CD4-positive, alpha-beta T cell treated with Interleukin-4 for 1 hour (primary cell): ENCODE measurements at regions not wholly inside any gene's neighbourhood (a gene's known extent, or its start where the extent isn't known, plus 50 kb on each side); places are given as distances from the start of the nearest gene placed in this dataset.
"Not testable (repeated sequence)": the region's sequence is repeated elsewhere in the genome, so short reads cannot be mapped to it uniquely, and the experiment has no call there.

Source experiments
- DNase-seq, 2 donors: peaks; one replicate each; pipeline ENCODE4 v3.0.0-alpha.2; 2020 to 2022

DNA sequence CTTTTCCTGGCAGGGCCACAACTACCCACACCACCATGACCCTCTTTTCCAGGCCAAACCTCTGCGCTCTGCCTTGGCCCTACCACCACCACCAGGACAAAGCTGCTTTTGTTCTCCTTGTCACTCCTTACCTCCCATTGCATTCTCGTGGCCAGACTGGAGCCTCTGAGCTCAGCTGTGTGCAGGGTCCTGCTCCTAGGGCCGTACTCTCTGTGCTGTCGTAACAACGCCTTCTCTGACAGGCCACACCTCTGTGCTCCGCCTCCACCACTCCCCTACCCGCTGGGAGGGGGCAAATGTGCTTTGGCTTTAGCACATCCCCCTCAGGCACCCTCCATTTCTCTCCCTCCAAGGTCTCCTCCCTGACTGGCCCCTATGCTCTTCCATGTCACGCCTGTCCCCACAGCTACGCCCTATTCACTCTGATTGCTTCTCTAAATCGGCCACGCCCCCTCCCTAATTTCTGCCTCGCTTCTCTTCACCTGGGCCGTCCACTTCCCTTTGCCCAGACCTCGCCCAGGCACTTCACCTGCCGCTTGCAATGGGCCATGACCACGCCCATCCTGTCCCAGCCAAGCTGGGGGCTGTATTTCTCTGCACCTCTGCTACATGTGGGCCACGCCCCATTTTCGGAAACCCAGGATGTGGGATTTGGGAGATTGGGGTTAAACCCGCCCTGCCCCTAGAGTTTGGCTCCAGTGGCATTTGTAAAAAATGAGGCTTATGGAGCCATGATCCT is 472.3 kb downstream of the KLF12 start:
- no peak for DNase-seq

DNA sequence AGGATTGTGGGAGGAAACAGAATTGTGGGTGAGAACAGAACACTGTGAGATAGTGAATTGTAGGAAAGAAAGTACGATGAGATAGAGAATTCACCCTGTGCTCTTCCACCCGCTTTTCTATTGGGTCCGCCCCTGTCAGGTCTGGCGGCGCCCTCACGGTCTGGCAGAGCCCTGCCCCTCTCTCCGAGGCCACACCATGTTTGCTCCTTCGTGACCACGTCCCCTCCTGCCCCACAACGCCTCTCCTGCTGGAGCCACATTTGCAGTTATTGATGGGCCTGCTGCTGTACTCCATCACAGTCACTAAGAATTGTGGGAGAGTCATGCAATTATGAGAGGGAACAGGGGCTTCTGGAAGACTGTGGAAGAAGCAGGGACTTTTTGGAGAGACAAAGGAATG is 473.1 kb downstream of the KLF12 start:
- DNase-seq, result no peak

DNA sequence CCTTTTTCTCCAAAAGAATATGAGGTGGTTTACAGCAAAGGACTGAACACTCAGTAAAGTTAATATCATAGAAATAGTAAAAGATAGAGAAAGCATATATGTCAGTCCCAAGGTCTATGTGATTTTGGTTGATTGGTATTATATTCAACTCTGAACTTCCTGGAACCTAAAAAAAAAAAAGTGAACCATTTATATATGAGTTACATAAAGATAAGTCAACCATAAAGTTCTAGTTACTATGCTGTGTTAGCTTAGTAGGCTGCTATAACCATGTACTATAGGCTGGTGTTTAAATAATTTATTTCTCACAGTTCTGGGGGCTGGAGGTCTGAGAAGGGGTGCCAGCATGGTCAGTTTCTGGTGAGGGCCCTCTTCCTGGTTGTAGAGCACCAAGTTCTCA is 475.6 kb downstream of the KLF12 start:
- no peak for DNase-seq

DNA sequence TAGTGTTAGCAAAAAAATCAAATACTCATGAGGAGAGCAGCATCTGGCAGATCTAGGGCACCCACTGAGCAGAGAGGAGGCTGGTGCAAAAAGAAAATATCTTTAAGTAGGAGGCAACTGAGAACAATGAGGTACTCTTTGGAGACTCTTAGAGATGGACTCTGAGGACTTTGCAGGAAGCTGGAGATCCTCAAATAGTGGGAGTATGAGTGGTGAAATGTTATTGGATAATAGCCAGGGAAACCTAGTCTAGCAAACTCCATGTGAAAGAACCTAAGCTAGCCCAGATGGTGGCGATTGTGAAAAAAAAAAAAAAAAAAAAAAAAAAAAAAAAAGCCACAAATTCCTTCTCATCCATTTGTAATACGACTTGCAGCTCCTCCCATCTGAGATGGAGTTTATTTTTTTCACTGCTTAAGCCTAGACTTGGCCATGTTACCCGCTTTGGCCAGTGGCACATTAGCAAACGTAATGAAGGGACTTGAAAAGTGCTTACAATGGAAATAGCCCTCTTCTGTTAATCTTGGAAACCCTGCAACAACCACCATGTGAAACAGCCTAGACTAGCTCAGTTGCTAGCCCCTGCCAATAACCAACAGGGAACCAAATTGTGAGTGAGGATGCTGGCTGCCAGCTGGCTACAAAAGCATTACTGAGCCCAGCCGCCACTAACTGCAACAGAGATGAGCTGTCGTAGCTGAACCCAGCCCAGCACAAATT is 476.2 kb downstream of the KLF12 start:
- DNase-seq, result no peak

DNA sequence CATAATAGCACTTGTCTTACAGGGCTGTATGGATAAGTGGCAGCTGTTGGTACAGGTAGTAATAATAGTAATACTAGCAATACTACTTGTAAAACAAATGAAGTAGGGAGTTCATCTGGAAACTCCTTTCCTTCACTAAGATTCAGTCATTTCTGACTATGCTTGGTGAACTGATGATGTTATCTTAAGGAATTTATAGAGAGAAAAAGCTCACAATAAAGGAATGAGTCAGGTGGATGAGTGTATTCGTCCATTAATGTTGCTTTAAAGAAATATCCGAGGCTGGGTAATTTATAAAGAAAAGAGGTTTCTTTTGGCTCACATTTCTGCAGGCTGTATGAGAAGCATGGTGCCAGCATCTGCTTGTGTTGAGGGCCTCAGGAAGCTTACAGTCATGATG is 477.3 kb downstream of the KLF12 start:
- no peak for DNase-seq

DNA sequence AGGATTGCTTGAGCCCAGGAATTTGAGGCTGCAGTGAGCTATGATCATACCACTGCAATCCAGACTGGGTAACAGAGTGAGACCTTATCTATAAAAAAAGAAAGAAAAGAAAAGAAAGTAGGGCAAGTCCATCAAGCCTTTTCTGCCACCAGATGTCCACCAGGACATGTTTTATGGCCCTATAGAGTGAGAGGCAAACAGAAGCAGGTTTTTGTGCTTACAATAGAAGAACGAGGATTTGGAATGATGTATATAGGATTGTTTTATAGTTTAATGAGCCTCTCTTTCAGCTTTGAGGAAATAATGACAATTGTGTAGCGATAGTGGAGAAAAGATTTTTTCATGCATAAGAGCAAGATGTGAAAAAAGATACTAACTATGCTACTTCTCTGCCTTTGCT is 480.5 kb downstream of the KLF12 start:
- DNase-seq, result no peak

DNA sequence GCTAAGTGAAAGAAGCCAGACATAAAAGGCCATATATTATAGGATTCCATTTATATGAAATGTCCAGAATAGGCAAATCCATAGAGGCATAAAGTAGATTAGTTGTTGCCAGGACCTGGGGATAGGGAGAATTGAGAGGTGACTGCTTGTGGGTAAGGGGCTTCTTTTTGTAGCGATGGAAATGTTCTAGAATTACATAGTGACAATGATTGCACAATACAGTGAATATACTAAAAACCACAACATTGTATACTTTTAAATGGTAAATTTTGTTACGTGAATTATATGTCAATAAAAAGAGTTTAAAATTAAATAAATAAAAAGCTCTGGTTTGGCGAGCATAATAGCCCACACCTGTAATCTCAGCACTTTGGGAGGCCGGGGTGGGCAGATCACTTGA is 486.8 kb downstream of the KLF12 start:
- DNase-seq, result no peak

DNA sequence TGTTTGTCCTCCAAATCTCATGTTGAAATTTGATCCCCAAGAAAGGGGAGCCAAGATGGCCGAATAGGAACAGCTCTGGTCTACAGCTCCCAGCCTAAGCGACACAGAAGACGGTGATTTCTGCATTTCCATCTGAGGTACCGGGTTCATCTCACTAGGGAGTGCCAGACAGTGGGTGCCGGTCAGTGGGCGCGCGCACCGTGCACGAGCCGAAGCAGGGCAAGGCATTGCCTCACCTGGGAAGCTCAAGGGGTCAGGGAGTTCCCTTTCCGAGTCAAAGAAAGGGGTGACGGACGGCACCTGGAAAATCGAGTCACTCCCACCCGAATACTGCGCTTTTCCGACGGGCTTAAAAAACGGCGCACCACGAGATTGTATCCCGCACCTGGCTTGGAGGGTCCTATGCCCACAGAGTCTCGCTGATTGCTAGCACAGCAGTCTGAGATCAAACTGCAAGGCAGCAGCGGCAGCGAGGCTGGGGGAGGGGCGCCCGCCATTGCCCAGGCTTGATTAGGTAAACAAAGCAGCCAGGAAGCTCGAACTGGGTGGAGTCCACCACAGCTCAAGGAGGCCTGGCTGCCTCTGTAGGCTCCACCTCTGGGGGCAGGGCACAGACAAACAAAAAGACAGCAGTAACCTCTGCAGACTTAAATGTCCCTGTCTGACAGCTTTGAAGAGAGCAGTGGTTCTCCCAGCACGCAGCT is 493.6 kb downstream of the KLF12 start:
- DNase-seq, result not testable (repeated sequence)

DNA sequence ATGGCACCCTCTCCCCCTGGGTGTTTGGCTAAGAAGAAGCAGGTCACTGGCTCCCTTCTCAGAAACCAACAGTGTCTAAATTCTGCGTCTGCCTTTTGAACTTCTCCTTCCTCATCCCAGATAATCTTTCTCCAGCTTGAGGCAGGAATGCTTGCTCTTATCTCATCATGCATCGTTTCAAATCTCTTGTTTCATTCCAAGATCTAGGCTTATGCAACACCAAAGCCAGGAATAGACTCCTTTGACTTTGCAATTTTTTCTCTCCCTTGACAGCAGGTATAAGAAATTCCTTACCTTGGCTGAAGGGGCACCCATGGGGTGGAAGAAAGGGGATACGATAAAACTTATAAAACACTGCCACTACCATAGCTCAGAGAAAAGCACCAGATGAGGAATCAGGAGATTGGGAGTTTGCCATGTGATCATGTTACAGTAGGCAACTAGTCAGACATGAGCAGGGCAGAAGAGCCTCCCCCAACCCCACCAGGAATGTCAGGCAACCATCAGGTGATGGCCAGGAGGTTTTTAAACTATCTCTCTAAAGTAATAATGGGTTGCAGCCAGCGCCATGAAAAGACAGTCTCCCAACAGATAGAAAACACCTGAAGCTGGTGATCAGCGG is 498.9 kb downstream of the KLF12 start:
- no peak for DNase-seq

DNA sequence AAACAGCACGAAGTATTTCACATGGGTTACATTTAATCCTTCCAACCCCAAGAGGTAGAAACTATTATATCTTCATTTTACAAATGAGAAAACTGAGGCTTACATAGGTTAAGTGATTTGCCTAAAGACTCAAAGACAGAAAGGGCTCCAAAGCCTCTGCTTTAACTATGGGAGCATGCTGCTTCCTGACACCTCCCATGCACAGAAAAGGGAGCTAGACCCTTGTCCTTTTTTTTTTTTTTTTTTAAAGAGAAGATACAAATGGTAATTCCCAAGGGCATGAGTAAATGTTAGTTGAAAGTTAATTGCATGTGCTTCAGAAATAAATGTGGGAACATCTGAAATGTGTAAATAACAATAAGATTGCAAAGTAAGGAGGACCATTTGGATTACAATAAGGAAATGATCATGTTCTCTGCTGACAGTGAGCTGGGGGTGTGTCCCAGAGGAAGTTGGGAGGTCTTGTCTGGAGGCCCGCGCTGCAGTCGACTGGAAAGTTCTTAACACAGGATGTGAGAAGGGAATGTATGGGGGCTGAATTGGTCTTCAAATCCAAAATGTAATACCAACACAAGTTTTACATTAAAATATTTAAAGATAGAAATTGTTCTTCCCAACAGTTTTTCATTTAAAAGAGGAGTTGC is 500.3 kb downstream of the KLF12 start:
- no peak for DNase-seq

DNA sequence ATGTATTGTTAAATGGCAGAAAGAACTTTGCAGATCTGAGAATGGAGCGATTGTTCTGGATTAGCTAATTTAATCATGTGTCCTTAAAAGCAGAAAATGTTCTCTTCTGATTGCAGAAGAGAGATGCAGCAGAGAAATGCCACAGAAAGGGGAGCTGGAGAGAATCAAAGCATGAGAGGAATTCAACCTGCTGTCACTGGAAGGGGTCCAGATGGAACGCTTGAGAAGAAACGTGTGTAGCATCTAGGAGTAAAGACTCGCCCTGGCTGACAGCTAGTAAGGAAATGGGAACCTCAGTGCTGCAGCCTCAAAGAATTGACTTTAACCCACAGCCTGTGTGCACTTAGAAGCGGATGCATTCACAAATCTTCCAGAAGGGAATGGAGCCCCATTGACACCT is 502.8 kb downstream of the KLF12 start:
- no peak for DNase-seq

DNA sequence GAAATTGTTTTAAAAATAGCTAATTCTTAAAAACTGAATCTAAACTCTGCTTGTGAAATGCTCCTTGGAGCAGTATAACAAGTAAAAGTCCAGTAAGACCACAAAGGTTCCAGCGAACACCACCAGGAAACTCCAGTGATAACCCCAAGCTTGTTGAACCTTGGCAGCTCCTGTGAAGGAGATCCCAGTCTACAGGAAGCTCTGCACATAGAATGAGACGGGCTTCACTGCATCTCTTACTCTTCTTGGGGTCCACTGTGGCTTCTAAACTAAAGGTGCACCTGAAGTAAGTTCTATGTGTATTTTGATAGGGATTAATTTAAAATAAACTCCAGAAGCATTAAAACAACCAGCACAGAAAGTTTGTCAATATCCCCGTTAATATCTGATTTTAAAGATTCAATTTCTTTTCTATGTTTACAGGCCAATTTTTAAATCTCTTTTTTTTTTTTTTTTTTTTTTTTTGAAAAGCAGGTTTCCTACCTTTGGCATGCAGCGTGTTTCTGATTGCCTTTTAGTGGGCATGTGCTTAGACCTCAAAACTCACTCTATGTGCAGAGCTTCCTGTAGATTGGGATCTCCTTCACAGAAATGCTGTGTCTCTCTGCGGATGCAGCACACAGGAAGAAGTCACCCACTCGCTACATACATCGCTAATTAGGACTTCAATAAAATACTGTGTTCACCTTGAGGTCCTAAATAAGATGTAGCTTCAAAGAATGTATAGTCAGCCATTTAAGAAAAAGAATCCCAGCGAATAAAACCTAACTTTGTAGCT is 508.5 kb downstream of the KLF12 start:
- DNase-seq, result peak; percentile 16 to 58

DNA sequence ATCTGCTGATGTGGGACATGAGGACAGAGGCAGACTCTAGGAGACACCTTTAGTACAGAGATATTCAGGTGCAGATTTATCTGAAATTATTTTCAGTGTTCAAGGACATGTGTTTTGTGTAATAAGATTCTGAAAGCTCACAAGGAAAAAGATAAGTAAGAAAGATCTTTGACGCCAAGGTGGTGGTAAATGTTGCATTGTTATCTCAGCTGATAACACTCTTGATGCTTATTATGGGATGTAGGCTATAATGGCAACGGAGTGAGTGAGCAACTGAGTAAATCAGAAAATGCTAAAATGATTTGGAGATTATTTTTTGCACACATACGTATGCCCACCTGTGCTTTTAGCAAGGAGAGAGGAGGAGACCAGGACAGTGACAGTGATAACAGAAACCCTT is 510.9 kb downstream of the KLF12 start:
- DNase-seq, result no peak

DNA sequence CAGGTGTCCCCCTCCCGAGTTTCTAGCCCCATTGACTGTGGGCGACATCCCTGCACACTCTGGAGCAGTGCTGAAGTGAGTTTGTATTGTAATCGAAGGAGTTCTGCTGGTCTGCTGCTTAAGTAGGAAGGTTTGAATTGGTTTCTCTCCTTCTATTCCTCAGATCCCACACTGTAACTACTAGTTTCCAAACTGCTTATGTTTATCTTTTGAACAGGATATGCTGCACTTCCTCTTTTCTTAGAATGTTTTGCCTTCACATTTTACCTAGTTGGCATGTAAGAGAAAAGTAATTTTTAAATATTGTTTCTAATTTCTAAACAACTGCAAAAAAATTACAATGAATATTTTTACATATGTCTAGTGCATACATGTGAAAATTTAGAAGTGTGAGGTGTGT is 511.8 kb downstream of the KLF12 start:
- no peak for DNase-seq

DNA sequence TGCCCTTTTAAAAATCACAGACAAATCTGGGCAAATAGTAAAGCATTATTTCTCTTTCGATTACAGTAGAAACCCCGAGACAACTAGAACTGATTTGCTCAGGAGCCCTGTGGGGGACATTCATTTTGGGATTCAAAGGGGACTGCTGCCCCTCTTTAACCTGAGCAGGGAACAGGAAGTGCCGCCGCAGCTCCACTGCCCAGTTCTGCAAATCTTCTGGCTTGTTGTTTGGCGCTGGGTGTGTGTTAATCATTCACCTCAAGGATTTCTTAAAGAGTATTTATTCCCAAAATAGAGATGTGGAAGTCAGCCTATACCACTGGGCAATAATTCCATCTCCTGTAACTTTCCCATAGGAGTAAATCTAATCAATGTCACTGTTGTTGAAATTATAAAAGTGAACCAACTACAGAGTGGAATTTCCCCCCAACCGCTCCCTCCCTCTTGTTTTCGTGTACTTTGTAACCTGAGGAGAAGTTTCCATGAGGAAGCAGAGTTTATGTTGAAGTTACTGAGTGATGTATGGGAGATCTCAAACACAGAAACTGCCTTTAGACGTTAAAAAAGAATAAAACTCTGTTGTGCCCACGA is 515.8 kb downstream of the KLF12 start:
- DNase-seq, result no peak

DNA sequence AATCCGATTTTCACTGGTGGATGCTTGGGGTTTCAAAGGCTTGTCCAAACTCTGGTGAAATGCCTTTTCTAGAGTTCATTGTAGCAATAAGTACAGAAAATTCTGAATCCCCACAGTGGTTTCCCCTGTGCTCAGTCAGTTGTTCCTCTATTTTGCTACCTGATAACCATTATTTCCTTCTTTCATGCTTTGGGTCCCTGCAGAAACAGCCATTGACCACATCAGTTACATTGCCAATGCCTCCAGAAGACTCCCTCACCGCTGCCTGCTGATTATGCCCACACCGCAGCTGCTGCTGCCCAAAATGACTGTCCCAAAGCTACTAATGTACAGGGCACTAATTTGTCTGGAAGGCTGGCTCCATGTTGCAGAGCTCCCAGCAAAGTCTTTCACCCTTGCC is 517.3 kb downstream of the KLF12 start:
- no peak for DNase-seq

DNA sequence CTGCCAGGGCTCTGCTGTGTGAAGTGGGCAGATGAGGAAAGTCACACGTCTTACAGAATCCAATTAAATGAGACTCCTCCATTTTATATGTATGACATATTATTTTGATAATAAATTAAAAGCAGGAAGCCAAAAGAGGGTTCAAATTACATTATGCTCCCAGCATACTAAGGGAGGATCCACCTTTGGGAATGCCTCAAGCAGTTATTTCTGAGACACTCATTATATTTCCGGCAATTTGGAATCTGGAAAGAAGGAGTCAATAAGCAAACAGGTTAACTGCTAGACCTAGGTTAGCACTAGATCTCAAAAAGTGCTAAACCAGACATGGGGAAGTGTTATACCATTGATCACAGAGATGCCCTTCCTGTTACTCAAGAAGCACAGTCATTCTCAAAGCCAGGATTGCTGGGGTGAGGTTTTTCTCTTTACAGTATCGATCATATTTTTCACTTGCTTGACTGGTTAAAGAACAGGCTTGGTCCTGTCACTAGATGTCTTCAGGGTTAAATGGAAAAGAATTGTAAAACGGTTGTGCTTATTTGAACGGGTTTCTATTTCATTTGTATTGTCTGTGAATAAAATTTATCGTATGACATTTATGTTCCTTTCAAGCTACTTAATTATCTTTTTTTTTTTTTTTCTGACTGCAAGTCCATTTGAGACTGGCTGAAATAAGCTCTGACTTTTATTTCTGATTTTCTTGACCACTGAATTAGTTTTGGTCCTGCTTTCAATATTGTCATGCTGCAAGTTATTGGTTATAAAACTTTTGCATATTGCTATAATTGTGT is 523.2 kb downstream of the KLF12 start:
- no peak for DNase-seq

DNA sequence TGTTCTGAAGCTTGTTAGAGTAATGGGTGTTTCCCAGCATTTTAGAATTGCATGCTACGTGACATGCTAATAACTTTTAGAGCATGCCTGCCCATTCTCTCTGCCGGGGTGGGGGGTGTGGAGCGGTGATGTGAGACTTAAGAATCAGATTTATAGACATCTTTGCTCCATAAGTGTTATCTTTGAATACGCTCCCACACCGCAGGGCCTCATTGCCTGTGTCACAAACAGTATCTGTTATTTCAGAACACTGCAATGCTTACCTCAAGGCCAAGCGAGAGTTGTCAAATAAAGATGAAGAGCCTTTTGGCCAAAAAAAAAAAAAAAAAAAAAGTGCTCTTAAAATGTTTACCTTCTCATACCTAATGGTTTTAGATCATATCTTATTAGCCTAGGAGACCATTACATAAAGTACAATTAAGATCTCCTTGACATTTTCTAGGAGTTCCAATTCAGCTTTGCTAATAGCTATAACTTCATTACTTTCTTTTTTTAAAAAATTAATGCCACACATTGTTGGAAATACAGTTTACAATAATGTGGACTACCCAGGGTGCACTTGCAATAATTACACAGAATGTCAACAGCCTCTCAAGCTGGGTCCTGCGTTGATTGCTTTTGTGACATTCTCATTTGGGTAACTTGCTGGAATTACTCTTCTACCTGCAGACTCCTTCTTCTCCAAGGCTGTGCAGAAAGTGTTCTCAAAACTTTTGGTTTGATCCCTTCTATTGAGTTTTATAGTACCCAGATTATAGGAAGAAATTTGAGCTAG is 525.3 kb downstream of the KLF12 start:
- no peak for DNase-seq

DNA sequence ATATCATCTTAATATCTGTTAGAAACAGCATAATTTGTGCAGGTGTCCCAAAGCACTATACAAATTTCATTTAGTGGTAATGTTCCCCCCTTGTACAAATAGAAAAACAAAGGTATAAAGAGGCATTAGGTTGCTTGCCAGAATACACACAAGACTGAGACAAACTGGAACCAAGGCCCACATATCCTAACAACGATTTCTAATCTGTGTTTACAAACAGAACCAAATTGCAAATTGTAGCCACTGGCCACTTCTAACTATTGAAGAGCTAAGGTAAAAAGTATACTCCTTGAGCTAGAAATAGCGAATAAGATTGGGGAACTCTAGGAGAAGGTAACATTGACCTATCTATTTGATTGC is 526.1 kb downstream of the KLF12 start:
- DNase-seq, result no peak

DNA sequence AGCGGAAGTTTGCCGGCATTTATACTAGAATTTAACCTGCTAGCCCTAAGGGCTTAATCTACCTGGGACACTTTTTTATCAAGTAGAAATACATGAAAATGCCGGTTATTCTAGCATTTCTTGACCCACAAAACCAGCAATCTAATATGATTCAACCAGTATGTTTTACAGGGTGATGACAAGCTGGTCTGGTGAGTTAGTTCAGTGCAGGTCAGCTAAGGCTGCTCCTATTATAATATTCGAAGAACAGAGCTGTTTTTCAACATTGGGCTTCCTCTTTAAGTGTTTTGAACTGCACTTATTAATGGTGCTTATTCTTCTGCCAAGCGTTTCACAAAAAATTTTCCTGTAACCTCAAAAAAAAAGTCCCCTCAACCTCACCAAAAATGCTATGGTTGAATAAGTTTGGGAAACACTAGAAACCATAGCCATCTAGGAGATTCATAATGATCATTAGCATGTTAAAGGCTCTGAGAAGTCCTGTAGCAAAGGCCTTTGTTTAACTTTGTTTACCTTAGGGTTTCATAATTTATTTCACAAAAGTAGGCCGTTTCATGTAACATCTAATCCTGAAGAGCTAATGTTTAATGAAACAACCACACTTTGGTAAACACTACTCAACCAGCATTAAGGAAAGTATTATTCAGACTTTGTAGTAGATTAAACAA is 526.6 kb downstream of the KLF12 start:
- no peak for DNase-seq
